Right lobe of liver (tissue), 4 donors: ENCODE measurements at regions not wholly inside any gene's neighbourhood (a gene's known extent, or its start where the extent isn't known, plus 50 kb on each side); places are given as distances from the start of the nearest gene placed in this dataset.

Experiments
- CTCF ChIP-seq, 4 donors: fragments of 200-600 bp in 3 of 4; fragments of 450-650 bp in 1 of 4; IDR thresholded peaks; one replicate each; pipeline versions ENCODE4 v1.5.1 to v1.8.0; 2016 to 2022; ENCODE audit warnings: antibody characterized with exemption in 4 of 4, mild to moderate bottlenecking in 2 of 4
- POLR2A ChIP-seq: fragments of 450-650 bp; IDR thresholded peaks from one replicate; pipeline ENCODE4 v1.6.1; 2017; ENCODE audit warnings: antibody characterized with exemption, mild to moderate bottlenecking
- donor health status: DM: no; HTN: no; CAD: no.
- donor health status: DM: no; HTN: no; CAD: no.
- donor health status: DM: no; HTN: yes; CAD: no.

GRCh38 chr4:24093446-24093845 lies 203.6 kb upstream of the PPARGC1A start:
- TF ChIP-seq POLR2A (no peak), CTCF (IDR thresholded peaks at IDR 0.05) (no peak)
